GDM1 (cell line): ENCODE measurements at regions not wholly inside any gene's neighbourhood (a gene's known extent, or its start where the extent isn't known, plus 50 kb on each side); places are given as distances from the start of the nearest gene placed in this dataset.

ENCODE experiments used
- DNase-seq: peaks from one replicate; lab custom pipeline; 2025; lab: John Stamatoyannopoulos, UW

DNA sequence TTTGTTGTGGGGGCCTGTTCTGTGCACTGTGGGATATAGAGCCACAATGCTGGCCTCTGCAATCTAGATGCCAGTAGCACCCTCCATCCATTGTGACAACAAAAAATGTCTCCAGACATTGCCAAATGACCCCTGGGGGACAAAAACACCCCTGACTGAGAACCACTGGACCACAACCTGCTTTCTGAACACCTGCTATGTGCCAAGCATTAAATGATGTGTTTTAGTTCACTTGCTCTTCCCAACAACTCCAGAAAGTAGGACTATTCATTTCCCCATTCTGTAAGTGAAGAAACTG lies 367.0 kb upstream of the ERCC4 start:
- DNase-seq: no peak

DNA sequence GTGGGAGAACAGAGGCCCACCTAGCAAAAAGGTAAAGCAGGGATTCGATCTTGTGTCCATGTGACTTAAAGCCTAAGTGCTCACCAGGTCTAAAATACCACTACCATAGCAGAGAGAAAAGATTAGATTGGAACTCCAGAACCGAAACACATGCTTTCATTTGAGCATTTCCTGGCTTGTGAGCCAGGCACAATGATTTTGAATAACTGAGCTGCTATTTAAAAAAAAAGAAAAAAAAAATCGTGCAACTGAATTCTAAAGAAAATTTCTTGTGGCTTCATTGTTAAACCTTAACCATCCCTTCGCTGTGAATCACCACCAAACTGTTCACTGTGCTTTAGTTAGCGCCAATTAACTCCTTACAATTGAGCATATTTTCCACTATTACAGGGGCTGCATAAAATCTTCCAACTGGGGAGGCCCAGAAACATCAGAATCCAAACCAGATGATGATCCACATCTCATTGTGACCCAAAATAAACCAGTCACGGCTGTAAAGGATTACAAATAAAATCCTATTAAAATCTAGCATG lies 366.4 kb upstream of the ERCC4 start:
- DNase-seq: no peak

DNA sequence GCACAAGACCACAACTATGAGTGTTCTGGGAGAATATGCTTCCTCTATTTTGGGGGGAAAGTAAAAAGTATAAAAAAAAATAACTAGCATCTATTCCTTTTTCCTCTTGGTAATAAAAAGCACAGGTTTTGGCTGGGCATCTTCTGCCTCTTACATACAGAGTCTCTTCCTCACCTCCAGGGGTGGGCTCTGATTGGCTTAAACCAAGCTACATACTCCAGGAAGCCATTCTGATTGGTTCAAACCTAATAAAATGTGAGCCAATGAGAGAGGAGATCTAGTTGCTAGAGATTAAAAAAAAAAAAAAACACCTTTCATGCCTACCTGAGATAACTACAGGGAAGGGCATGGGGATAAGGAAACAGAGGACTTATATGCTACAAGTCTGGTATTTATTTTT lies 365.9 kb upstream of the ERCC4 start:
- DNase-seq: no peak

DNA sequence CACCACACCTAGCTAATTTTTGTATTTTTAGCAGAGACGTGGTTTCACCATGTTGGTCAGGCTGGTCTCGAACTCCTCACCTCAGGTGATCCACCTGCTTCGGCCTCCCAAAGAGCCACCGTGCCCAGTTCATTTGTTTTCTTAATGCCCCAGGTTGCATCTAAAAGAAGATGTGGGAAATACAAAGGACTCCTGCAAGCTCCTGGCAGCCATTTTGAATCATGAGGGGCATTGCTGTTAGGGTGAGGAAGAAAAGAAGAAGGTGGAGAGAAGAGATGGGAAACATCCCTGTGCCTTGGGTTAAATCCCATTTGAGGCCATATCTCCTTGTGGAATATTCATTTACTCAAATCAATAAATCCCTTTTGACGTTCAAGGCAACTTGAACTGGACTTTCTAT lies 365.3 kb upstream of the ERCC4 start:
- no peak for DNase-seq

DNA sequence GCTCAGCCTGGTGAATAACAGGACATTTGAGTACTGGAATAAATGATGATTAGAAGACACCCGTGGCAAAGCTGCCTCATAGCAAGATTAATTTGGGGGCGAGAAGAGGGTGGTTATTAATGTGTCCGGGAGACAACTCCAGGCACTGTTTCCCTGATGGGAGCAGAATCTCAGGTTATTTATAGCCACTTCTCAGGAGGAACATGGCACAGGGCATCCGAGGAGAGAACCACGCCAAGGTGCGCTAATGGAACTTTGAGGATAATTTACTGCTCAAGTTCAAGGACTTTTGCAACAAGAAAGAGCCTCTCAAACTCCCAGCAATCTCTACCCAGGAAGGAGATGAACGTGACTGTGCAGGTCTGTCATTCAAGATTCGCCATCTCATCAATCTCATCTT lies 362.5 kb upstream of the ERCC4 start:
- DNase-seq: no peak

DNA sequence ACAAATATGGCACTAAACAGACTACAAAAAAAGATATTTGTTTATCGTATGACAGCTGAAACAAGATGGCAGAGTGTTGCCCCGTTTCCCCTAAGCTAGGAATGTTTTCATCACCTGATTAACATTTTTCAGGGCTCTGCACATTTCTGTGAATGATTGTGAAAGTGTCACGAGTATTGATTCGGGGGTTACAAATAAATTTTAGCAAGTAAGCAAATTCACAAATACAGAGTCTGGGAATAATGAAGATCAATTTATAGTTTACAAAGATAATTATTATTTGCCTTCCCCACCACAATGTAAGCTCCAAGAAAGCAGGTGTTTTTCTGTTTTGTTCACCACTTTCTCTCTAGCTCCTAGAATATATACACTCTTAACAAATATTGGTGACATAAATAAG lies 361.2 kb upstream of the ERCC4 start:
- no peak for DNase-seq

DNA sequence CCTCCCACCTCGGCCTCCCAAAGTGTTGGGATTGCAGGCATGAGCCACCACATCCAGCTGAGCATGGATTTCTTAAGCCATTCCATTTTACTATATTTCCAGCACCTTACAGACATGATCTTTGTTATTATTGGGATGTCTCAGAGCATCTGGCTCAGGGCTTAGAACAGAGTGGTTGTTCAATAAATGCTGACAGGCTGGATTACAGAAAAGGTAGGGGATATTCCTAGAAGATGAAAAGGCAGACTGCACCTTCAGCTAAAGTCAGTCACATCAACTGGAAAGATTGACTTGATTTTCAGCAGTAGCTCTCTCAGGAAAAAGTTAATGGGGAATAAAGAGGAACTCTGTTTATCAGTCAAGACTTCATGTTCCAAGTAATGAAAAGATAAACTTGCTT lies 360.3 kb upstream of the ERCC4 start:
- no peak for DNase-seq

DNA sequence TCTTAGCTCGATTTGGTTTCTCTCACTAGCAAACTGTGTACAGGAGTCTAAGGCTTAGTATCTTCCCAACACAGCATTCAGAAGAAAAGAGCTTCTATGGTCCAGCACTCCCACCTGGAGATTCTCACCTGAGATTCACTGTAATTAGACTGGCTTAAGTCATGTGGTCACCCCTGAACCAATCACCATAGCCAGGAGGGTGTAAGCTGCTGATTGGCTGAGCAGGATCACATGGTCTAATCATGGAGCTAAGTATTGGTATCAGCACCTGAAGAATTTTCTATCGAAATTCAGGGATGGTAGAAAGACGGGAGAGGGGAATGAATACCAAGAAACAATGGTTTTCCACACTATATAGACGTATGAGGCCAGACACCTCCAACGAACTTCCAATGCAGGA lies 359.8 kb upstream of the ERCC4 start:
- DNase-seq: no peak

DNA sequence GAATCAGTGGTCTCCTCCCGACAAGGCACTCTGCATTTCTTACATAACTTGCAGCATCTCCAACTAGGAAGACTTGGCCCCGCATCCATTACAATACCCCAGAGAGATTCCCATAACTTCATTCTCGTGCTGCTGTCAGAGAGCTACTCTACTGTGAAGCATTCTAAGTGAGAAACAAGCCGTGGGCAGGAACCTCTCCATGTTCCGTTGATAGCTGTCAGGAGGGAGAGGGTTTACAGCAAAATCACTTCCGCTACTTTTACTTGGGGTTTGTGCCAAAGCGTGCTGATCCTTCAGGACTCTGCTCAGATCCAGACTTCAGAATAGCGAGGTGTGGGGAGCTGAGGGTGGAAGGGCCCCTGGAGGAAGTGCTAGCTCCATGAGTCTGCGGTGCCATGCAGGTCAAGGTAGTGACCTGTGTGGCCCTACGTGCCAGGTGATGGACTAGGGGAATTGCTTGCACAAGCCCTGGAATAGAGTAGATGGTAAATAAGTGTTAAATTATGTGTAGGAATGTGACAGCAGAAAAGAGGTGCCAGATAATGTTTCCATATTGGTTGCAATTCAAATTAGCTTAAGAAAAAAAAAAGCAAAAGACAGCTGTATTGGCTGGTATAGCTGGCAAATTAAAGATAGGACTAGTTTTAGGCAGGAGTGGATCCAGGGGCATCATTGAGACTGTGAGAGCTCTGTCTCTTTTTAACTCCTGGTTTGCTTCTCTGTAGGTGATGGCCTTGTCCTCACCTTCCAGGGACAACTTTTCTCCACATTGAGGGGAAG lies 358.5 kb upstream of the ERCC4 start:
- DNase-seq: no peak

DNA sequence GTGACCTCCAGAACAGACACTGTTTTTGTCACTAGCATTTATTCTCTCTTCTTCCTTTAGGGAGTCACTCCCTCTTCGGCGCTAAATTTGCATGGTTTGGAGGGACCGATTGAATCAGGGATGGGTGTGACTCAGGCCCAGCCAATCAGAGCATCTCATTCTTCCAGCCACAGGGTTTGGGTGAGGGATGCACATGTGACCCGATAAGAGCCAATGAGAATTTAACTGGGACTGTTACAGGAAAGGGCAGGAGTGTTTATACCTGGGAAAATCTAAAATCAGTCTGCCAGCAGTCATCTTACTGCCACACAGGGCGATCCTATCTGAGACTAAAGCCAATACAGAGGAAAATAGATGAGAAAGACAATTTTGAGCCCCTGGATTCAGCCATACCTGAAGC lies 351.2 kb upstream of the ERCC4 start:
- no peak for DNase-seq

DNA sequence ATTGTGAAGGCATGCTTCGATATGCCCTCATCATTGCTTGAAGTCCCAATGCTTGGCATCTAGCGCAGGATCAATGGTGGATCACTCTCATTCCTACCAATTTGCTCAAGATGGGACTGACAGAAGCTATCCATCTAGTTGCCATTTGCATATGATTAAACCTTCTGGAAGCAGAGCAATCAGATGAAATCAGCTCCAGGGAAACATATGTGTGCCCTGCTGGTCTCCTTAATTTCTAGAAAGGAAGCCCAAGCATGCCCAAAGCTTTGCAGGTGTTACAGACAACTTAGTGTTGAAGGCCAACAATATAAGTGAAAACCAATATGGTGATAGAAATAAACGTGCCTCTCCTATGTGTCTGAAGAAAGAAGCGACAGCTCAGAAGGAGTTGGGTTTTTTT lies 350.0 kb upstream of the ERCC4 start:
- no peak for DNase-seq

DNA sequence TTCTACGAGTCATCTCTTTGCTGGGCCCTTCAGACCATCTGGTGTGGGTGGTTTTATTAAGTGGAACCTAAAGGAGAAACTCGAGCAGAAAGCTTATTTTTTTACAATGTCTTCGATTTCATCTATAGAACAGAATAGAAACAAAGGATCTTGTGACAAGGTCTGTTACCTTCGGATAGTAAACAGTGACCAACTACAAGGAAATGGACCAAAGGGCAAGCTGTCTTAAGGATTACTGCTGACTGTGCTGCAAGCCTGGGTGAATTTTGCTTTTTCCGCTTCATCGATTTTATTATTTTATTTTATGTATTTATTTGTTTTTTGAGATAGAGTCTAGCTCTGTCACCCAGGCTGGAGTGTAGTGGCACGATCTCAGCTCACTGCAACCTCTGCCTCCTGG lies 348.9 kb upstream of the ERCC4 start:
- DNase-seq: no peak

DNA sequence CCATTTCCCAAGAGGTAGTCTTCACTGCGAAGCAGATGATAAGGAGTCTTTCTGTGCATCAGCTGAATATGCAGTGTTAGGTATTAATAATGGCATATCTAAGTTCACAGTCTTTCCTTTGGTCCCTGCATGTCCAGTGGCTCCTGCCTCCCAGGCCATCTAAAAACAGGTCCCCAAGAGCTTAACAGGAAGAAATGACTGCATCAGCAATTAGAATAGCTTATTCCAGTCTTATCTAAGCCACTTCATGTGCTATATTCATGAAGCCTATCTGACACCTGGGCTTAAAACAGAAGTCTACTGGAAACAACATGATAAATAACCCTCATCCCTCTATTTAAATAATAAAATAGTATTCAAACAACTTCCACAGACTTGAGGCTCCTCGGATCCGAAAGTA lies 346.1 kb upstream of the ERCC4 start:
- DNase-seq: no peak

DNA sequence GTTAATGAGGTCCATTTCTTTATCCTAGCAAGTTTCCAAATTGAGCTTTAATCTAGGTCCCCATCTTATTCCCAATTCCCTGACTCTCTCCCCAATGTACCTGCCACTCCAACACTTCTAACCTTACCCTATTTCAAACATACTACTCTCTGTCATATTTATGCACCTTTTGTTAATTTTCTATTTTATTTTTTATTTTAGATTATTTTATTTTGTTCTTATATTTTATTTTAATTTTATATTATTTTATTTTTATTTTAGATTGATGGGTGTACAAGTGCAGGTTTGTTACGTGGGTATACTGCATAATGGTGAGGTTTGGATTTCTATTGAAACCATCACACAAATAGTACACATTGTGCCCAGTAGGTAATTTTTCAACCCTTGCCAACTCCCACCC lies 333.9 kb upstream of the ERCC4 start:
- no peak for DNase-seq

DNA sequence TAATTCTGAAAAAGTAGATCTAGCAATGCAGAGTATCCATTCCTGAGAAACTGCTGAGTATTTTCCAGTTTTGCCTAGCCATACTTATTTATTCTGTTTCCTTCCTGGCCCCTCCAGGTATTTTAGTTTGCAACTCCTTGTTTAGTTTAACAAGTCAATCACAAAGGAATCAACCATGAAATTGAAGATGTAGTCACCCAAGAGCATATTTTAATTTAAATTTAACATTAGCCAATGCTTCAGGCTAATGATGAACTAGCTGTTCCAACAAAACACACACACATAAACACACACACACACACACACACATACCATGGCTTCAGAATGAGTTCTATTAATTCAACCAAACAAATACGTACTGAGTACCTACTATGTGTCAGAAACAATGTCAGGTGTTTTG lies 332.8 kb upstream of the ERCC4 start:
- no peak for DNase-seq

DNA sequence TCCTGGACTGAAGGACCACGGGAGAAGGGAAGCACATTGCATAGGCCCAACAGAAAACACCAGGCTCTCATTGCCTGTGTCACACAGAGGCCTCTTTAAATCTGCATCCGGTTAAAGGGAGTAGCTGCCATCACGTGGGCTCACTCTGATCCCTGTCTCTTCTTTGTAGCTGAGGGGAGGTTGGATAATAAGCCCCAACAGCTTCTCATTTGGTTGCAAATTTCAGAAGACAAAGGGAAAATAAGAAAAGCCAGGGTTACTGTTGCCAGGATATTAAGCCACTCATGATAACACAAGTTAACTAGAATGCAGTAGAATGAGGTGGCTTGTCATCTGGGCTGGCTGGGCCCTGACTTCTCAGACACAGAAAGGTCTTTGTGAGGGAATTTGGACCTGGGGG lies 325.1 kb upstream of the ERCC4 start:
- DNase-seq: no peak

DNA sequence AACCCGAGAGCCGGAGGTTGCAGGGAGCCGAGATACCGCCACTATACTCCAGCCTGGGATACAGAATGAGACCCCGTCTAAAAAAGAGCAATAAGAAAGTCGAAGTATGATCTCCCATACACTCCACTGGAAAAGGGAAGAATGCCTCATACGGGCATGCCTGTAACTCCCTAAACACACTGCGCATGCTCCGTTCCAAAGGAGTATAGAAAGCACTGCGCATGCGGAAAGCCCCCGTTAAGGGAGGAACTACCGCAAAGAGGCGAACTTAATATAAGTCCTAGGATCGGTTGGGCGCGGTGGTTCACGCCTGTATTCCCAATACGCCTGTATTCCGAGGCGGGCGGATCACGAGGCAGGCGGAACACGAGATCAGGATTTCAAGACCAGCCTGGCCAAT lies 313.1 kb upstream of the ERCC4 start:
- DNase-seq: no peak

DNA sequence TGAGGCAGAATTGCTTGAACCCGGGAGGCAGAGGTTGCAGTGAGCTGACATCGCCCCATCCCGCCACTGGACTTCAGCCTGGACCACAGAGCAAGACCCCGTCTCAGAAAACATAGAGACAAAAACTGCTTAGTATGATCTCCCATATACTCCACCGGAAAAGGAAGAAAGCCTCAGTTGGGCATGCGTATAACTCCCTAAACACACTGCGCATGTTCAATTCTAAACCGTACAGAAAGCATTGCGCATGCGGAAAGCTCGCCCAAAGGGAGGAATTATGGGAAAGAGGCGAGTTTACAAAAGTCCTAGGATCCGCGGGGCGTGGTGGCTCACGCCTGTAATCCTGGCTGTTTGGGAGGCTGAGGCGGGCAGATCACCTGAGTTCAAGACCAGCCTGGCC lies 312.7 kb upstream of the ERCC4 start:
- no peak for DNase-seq

DNA sequence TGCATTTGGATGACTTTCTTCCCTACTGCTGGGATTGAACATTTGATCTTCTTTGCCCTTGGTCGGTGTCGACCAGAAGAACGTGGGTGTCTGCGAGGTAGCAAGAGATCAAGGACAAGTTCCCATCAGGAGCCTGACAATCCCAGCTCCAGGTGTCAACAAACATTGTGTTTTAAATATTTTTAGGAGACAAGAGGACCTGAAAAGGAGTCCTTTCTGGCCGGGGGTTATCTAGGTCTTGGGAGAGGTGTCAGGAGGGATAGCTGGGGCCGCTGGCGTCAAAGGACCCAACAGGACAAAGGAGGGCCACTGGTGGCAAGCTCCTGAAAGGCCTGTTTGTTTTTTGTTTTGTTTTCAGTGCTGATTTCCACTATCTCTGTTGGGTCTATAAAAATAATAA lies 308.4 kb upstream of the ERCC4 start:
- no peak for DNase-seq

DNA sequence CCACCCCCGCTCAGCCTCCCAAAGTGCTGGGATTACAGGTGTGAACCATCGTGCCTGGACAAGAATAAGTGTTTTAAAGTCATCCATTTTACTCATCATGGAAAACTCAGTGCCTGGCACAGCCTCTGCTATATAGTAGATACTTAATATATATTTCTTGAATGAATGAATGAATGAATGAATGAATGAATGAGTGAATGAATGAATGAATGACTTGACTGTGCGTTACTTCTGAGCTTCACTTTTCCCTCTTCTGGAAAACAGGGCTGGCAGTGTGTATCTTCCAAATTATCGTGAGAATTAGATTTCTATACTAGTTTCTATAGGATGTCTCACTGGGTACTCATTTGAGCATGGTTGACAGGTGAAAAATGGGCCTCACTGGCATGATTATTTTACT lies 307.3 kb upstream of the ERCC4 start:
- DNase-seq: no peak

DNA sequence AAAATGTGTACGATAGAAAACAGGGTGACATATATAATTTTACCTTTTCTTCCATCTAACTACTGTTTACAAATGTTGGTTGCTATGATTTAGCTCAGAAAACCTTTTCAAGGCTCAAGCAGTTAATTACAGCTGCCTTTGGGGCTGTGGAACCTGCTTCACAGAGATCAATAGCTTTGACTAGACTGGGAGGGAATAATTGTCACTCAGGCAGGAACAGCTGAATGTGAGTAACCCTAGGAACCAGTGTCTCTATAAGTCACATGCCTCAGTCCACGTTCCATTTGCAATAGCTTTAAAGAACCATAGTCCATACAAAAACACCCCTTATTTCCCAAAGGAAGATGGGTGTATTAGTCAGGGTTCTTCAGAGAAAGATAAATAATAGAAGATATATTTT lies 306.8 kb upstream of the ERCC4 start:
- DNase-seq: no peak

DNA sequence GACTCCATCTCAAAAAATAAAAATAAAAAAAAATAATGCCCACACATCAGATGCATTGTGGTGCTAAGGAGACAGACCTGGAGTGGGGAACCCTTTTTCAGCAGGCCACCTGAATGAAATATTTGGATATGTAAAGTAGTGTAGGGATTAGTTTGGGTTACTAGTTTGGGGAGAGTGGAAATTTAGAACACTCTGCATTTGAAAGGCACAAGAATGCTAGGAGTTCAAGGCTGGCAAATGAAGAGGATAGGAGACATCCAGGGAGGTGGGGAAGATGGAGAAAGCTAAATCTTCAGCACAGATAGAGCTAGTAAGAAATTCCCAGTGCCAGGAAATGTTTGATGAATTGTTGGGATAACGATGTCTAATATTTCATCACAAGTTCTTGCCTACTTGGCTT lies 298.3 kb upstream of the ERCC4 start:
- no peak for DNase-seq

DNA sequence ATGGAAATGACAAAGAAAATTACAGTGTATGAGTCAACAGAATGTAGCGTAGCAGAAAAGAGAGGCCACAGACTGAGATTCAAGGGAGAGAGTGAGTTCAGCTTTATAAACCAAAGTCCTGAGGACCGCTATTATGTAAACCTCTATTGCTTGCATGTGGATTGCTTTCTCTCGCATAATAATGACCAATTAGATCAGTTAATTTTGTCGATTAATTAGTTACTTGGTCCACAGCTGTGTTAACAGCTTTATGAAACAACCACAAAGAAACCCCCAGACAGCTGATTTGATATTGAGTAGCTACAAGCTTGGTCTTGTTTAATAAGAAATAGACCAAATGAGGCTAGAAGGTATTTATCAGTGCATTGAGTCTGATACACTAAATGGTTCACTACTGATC lies 291.8 kb upstream of the ERCC4 start:
- DNase-seq: no peak

DNA sequence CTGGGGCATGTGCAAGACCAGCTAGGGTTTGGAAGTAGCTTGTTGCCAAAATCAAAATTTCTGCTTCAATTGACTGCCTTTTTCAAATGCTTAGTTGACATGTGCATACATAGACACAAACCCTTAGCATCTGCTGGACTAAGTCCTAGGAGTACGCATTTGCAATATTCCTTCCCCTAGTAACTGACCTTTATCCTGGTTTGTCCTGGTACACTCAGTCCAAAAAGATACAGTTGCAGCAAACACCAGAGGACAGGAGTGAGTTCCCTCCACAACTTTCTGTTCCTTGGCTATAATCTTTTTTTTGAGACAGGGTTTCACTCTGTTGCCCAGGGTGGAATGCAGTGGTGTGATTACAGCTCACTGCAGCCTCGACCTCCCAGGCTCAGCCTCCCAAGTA lies 290.2 kb upstream of the ERCC4 start:
- DNase-seq: no peak

DNA sequence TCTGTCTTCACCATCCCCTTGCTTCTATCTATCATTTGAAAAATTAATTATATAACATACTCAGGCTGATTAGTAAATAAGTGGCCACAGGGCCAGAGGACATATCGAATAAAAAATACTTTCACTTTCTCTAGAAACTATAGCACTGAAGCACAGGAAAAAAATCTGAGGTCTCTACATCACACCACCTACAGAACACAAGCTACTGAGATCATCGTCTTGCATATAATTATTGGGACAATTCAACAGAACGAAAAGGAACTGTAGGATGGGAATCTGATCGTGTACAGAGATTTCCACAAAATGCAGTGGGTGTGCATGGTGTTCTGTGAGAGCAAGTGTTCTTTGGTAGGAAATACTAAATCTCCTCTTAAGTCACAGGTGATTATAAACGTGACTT lies 289.6 kb upstream of the ERCC4 start:
- no peak for DNase-seq
